Loucy (cell line): ENCODE measurements at regions not wholly inside any gene's neighbourhood (a gene's known extent, or its start where the extent isn't known, plus 50 kb on each side); places are given as distances from the start of the nearest gene placed in this dataset.

ENCODE experiments used
- CTCF ChIP-seq: fragments of 200-600 bp; sonication (generic); conservative IDR thresholded peaks from 2 replicates; pipeline ENCODE4 v1.5.1; 2014; ENCODE audit warnings: mild to moderate bottlenecking, antibody characterized with exemption, low read length
- EZH2phosphoT487 ChIP-seq: fragments of 200-600 bp; IDR thresholded peaks from 2 replicates; pipeline ENCODE4 v1.6.1; 2018; ENCODE audit warnings: antibody characterized with exemption, mild to moderate bottlenecking, moderate library complexity, borderline replicate concordance

- no peak for TF ChIP-seq CTCF
- TF ChIP-seq EZH2phosphoT487: no peak
Observed at GRCh38 chr11:26028393-26028911, 303.5 kb upstream of the ANO3 start.
